H1 (cell line): ENCODE measurements at regions not wholly inside any gene's neighbourhood (a gene's known extent, or its start where the extent isn't known, plus 50 kb on each side); places are given as distances from the start of the nearest gene placed in this dataset.
A peak's percentile ranks its signal among the peaks of the same experiment; 100 is the strongest.

Experiments
- CTCF ChIA-PET: fragments of 300-600 bp; sonication (Branson Sonifier 250); formaldehyde crosslinking; loops from one replicate; lab custom pipeline; 2021; ENCODE audit not compliant: partially characterized antibody; lab: Charles Lee
- POLR2A ChIA-PET: fragments of 300-600 bp; sonication (Branson Sonifier 250); formaldehyde crosslinking; loops from one replicate; lab custom pipeline; 2021; ENCODE audit warnings: inconsistent platforms; ENCODE audit not compliant: partially characterized antibody; lab: Charles Lee
- DNase-seq, 2 experiments: peaks; one replicate each; pipeline versions ENCODE4 v3.0.0 to v3.0.0-alpha.2; 2010 to 2022; ENCODE audit warnings: low spot score in 2 of 2, low read depth in 1 of 2, mixed read lengths in 1 of 2
- FAIRE-seq: peaks from 2 replicates; lab custom pipeline; 2011; peaks lifted over from hg19 to GRCh38; lab: Jason Lieb, UNC
- H2AFZ ChIP-seq: 2 replicates; pipeline ENCODE4 v1.8.1; 2012; ENCODE audit warnings: low read length, inconsistent platforms
- H2AK5ac ChIP-seq: 2 replicates; pipeline ENCODE4 v1.6.1; 2013; ENCODE audit warnings: low read depth, low read length
- H2BK120ac ChIP-seq: replicated peaks from 2 replicates; pipeline ENCODE3; 2013; ENCODE audit warnings: low read depth, low read length, inconsistent platforms
- H2BK12ac ChIP-seq: 2 replicates; pipeline ENCODE4 v1.6.1; 2013; ENCODE audit warnings: low read depth, low read length
- H2BK15ac ChIP-seq: 2 replicates; pipeline ENCODE4 v1.6.1; 2013; ENCODE audit warnings: low read length
- H2BK20ac ChIP-seq: 2 replicates; pipeline ENCODE4 v1.6.1; 2013; ENCODE audit warnings: low read length
- H2BK5ac ChIP-seq: 2 replicates; pipeline ENCODE4 v1.6.1; 2013; ENCODE audit warnings: low read depth, low read length
- H3K14ac ChIP-seq: 2 replicates; pipeline ENCODE4 v1.6.1; 2013; ENCODE audit warnings: inconsistent platforms; ENCODE audit not compliant: insufficient read length
- H3K18ac ChIP-seq: 2 replicates; pipeline ENCODE4 v1.6.1; 2013; ENCODE audit warnings: low read length; ENCODE audit errors: extremely low read depth
- H3K23ac ChIP-seq: 2 replicates; pipeline ENCODE4 v1.6.1; 2013; ENCODE audit warnings: inconsistent platforms; ENCODE audit not compliant: insufficient read length
- H3K23me2 ChIP-seq: 2 replicates; pipeline ENCODE4 v1.6.1; 2013; ENCODE audit warnings: low read depth, low read length
- H3K27ac ChIP-seq: 2 replicates; pipeline ENCODE4 v1.6.1; 2011; ENCODE audit warnings: low read depth, low read length, inconsistent platforms
- H3K27me3 ChIP-seq, 4 experiments: replicated peaks in 1 of 4; 1 replicate in 1 of 4; 2 replicates in 3 of 4; pipeline versions ENCODE4 v1.6.1 to v1.8.1; 2011 to 2013; ENCODE audit warnings: low read length in 3 of 4, mild to moderate bottlenecking in 3 of 4, inconsistent platforms in 2 of 4, mixed read lengths in 2 of 4, moderate library complexity in 1 of 4; ENCODE audit not compliant: control insufficient read depth in 3 of 4, insufficient read depth in 3 of 4; ENCODE audit errors: extremely low read depth in 1 of 4
- H3K36me3 ChIP-seq, 4 experiments: 2 replicates each; pipeline versions ENCODE4 v1.6.1 to v1.8.1; 2011 to 2013; ENCODE audit warnings: mild to moderate bottlenecking in 4 of 4, low read length in 3 of 4, moderate library complexity in 2 of 4, control low read depth in 1 of 4, inconsistent platforms in 1 of 4; ENCODE audit not compliant: insufficient read depth in 4 of 4, control insufficient read depth in 2 of 4
- H3K4ac ChIP-seq: replicated peaks from 2 replicates; pipeline ENCODE3; 2013; ENCODE audit warnings: low read length, low read depth, mixed read lengths, inconsistent platforms; ENCODE audit not compliant: insufficient read length
- H3K4me1 ChIP-seq, 4 experiments: replicated peaks in 1 of 4; 1 replicate in 1 of 4; 2 replicates in 3 of 4; pipeline versions ENCODE4 v1.6.1 to v1.8.1; 2011 to 2013; ENCODE audit warnings: low read length in 3 of 4, inconsistent platforms in 2 of 4, mixed read lengths in 1 of 4; ENCODE audit not compliant: insufficient read depth in 4 of 4, control insufficient read depth in 3 of 4
- H3K4me2 ChIP-seq, 2 experiments: 2 replicates each; pipeline versions ENCODE4 v1.6.1 to v1.8.1; 2011 to 2013; ENCODE audit warnings: low read depth in 2 of 2, low read length in 2 of 2, control low read depth in 1 of 2, inconsistent platforms in 1 of 2, mild to moderate bottlenecking in 1 of 2; ENCODE audit not compliant: insufficient read depth in 1 of 2
- H3K4me3 ChIP-seq, 4 experiments: fragments of 200-600, 300-600 bp in 1 of 4; sonication (generic), shearing (Covaris generic), sonication (Bioruptor Twin) in 1 of 4; 2 replicates each; pipeline versions ENCODE4 v1.5.1 to v1.8.1; 2011 to 2016; ENCODE audit warnings: low read length in 4 of 4, low read depth in 3 of 4, control low read depth in 2 of 4, inconsistent platforms in 2 of 4, mild to moderate bottlenecking in 2 of 4, mixed read lengths in 1 of 4, moderate library complexity in 1 of 4; ENCODE audit not compliant: insufficient read depth in 2 of 4; ENCODE audit errors: extremely low read depth in 1 of 4
- H3K56ac ChIP-seq: replicated peaks from 2 replicates; pipeline ENCODE3; 2013; ENCODE audit warnings: low read depth, mild to moderate bottlenecking, mixed read lengths, low read length, inconsistent platforms; ENCODE audit not compliant: insufficient read length
- H3K79me1 ChIP-seq: 2 replicates; pipeline ENCODE4 v1.6.1; 2013; ENCODE audit warnings: low read depth, low read length, control low read depth
- H3K79me2 ChIP-seq, 2 experiments: 2 replicates each; pipeline versions ENCODE4 v1.6.1 to v1.8.1; 2012 to 2013; ENCODE audit warnings: low read length in 2 of 2, mild to moderate bottlenecking in 2 of 2, inconsistent platforms in 1 of 2; ENCODE audit not compliant: insufficient read depth in 2 of 2, control insufficient read depth in 1 of 2
- H3K9ac ChIP-seq, 4 experiments: replicated peaks in 1 of 4; 1 replicate in 1 of 4; 2 replicates in 3 of 4; pipeline versions ENCODE4 v1.6.1 to v1.8.1; 2011 to 2013; ENCODE audit warnings: low read depth in 3 of 4, low read length in 3 of 4, control low read depth in 2 of 4, mild to moderate bottlenecking in 2 of 4, moderate library complexity in 2 of 4, inconsistent platforms in 1 of 4; ENCODE audit errors: extremely low read depth in 1 of 4
- H3K9me3 ChIP-seq, 2 experiments: 2 replicates each; pipeline versions ENCODE4 v1.6.1 to v1.8.1; 2012 to 2013; ENCODE audit warnings: mild to moderate bottlenecking in 2 of 2, moderate library complexity in 2 of 2, control low read depth in 1 of 2, inconsistent platforms in 1 of 2, low read depth in 1 of 2, low read length in 1 of 2, mixed read lengths in 1 of 2; ENCODE audit not compliant: insufficient read depth in 2 of 2
- H4K20me1 ChIP-seq, 2 experiments: replicated peaks in 1 of 2; 2 replicates each; pipeline versions ENCODE3 to v1.8.1; 2011 to 2013; ENCODE audit warnings: inconsistent platforms in 2 of 2, low read length in 2 of 2, mild to moderate bottlenecking in 1 of 2; ENCODE audit not compliant: insufficient read depth in 2 of 2, control insufficient read depth in 1 of 2
- H4K5ac ChIP-seq: 2 replicates; pipeline ENCODE4 v1.6.1; 2013; ENCODE audit warnings: low read length, low read depth, mixed read lengths, inconsistent platforms; ENCODE audit not compliant: insufficient read length
- H4K8ac ChIP-seq: 2 replicates; pipeline ENCODE4 v1.8.0; 2013; ENCODE audit warnings: mild to moderate bottlenecking, moderate library complexity, low read length, inconsistent platforms; ENCODE audit not compliant: insufficient read depth; ENCODE audit errors: extremely low read depth
- H4K91ac ChIP-seq: replicated peaks from 2 replicates; pipeline ENCODE3; 2013; ENCODE audit warnings: low read length, mixed read lengths, inconsistent platforms; ENCODE audit not compliant: insufficient read length
- CBX5 ChIP-seq: fragments of 300-800, 300-1000 bp; sonication (generic); IDR thresholded peaks from 2 replicates; pipeline ENCODE4 v1.7.1; 2016; ENCODE audit warnings: antibody characterized with exemption, low read length, low read depth
- GTF2F1 ChIP-seq: IDR thresholded peaks from 2 replicates; pipeline ENCODE4 v1.6.1; 2012; ENCODE audit warnings: low read depth, low read length, improper control_type of control experiment, borderline replicate concordance
- JUN ChIP-seq: IDR thresholded peaks from 2 replicates; pipeline ENCODE4 v1.6.1; 2011; ENCODE audit warnings: low read depth, mild to moderate bottlenecking, improper control_type of control experiment, low read length
- JUND ChIP-seq: IDR thresholded peaks from 2 replicates; pipeline ENCODE4 v1.6.1; 2011; ENCODE audit warnings: mild to moderate bottlenecking, improper control_type of control experiment, low read length
- SIX5 ChIP-seq: IDR thresholded peaks from 2 replicates; pipeline ENCODE4 v1.6.1; 2011; ENCODE audit warnings: mild to moderate bottlenecking, low read depth, low read length
- SP2 ChIP-seq: IDR thresholded peaks from 2 replicates; pipeline ENCODE4 v1.6.1; 2012; ENCODE audit warnings: mild to moderate bottlenecking, low read length, inconsistent platforms
- SP4 ChIP-seq: IDR thresholded peaks from 2 replicates; pipeline ENCODE4 v1.6.1; 2012; ENCODE audit warnings: low read length, inconsistent platforms
- USF2 ChIP-seq: IDR thresholded peaks from 2 replicates; pipeline ENCODE4 v1.6.1; 2011; ENCODE audit warnings: low read length, improper control_type of control experiment
- TF ChIP-seq, protein P1 (sequence below), 3 experiments: IDR thresholded peaks; 1 replicate in 2 of 3; 2 replicates in 1 of 3; pipeline versions ENCODE4 v1.5.1 to v1.6.1; 2011; ENCODE audit warnings: low read length in 3 of 3, mild to moderate bottlenecking in 3 of 3, inconsistent platforms in 2 of 3, low read depth in 1 of 3, moderate library complexity in 1 of 3; ENCODE audit not compliant: insufficient read depth in 1 of 3; ENCODE audit errors: control extremely low read depth in 1 of 3

DNA sequence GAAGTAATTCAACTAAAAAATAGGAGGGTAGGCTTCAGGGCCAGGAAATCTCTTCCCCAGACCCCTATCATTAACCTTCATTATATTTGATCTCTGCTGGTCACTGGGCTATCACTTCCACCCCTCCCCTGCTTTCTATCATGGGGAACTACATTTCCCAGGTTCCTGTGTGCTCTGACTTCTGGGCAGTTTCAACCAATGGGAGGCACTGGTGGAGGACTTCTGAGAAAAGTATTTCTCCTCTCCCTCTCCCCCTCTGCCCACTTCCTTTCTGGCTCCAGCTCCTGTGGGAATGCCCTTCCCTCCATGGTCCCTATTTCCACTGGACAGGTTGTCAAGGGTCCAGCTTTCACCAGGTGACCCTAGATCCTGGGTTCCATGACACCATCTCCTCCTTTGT is 364.4 kb downstream of the C16orf95 start:
- no peaks in the 10 kb centered on the region for H3K27me3 ChIP-seq
- H4K8ac ChIP-seq: no peak overlapping the region
- no peak overlapping the region for H3K27ac ChIP-seq
- DNase-seq: no peak
- ChIA-PET CTCF (interaction anchor here (1.3 to 1.4 kb wide), 3 partner anchors 64 to 110 kb away, joined by 3 to 5 read pairs (median 3); no protein-coding TSS in a partner anchor), POLR2A (no interaction called here)
- H3K4me2 ChIP-seq: no peak overlapping the region
- H2BK120ac ChIP-seq: no peak overlapping the region
- H3K9me3 ChIP-seq: peaks cover 0 to 6% of the 10 kb centered on the region in 2 experiments; a peak in 1 of 4 replicates
- H2BK5ac ChIP-seq: no peak overlapping the region
- no peaks in the 10 kb centered on the region for H3K79me1 ChIP-seq
- H2AFZ ChIP-seq: no peak overlapping the region
- H3K14ac ChIP-seq: no peak overlapping the region
- no peak overlapping the region for H2BK20ac ChIP-seq
- no peak overlapping the region for H2BK15ac ChIP-seq
- no peaks in the 10 kb centered on the region for H3K79me2 ChIP-seq
- peaks cover 0 to 6% (median 1%) of the 10 kb centered on the region in 4 experiments; a peak in 1 of 7 replicates for H3K4me1 ChIP-seq
- peaks cover 0 to 4% of the 10 kb centered on the region in 2 experiments for H4K20me1 ChIP-seq
- no peak overlapping the region for H4K5ac ChIP-seq
- FAIRE-seq: no peak
- no peak overlapping the region for H3K4me3 ChIP-seq
- no peak overlapping the region for H3K23ac ChIP-seq
- no peak overlapping the region for H2AK5ac ChIP-seq
- H3K23me2 ChIP-seq: peaks cover 8% of the 10 kb centered on the region; the same call in 1 of the 2 replicates
- H3K9ac ChIP-seq: no peak overlapping the region
- no peak overlapping the region for H3K56ac ChIP-seq
- TF ChIP-seq, protein P1, sequence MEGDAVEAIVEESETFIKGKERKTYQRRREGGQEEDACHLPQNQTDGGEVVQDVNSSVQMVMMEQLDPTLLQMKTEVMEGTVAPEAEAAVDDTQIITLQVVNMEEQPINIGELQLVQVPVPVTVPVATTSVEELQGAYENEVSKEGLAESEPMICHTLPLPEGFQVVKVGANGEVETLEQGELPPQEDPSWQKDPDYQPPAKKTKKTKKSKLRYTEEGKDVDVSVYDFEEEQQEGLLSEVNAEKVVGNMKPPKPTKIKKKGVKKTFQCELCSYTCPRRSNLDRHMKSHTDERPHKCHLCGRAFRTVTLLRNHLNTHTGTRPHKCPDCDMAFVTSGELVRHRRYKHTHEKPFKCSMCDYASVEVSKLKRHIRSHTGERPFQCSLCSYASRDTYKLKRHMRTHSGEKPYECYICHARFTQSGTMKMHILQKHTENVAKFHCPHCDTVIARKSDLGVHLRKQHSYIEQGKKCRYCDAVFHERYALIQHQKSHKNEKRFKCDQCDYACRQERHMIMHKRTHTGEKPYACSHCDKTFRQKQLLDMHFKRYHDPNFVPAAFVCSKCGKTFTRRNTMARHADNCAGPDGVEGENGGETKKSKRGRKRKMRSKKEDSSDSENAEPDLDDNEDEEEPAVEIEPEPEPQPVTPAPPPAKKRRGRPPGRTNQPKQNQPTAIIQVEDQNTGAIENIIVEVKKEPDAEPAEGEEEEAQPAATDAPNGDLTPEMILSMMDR (IDR thresholded peaks at IDR 0.05; ENCODE audit: control extremely low read depth in 1 of 3, insufficient read depth in 1 of 3, low read depth in 1 of 3, low read length in 3 of 3): no peak
- TF ChIP-seq JUN (no peak), GTF2F1 (no peak), SP2 (no peak), JUND (no peak), SIX5 (peak; percentile 11; the same call in 1 of the 2 replicates), CBX5 (no peak), SP4 (no peak), USF2 (no peak)
- TF ChIP-seq, all 59 proteins: peak for 1
- Histone ChIP-seq H4K91ac (no peak overlapping the region), H2BK12ac (no peak overlapping the region), H3K4ac (no peak overlapping the region), H3K18ac (no peak overlapping the region; the same call in 1 of the 2 replicates), H3K36me3 (no peaks in the 10 kb centered on the region)
